HEK293T (cell line): ENCODE measurements at regions not wholly inside any gene's neighbourhood (a gene's known extent, or its start where the extent isn't known, plus 50 kb on each side); places are given as distances from the start of the nearest gene placed in this dataset.

Experiments
- ARNT ChIP-seq: fragments of 450-650 bp; IDR thresholded peaks from 2 replicates; pipeline ENCODE4 v1.6.1; 2017; ENCODE audit warnings: mild to moderate bottlenecking
- BHLHE40 ChIP-seq: fragments of 450-650 bp; IDR thresholded peaks from 2 replicates; pipeline ENCODE4 v1.6.1; 2016; ENCODE audit warnings: mild to moderate bottlenecking, moderate library complexity, borderline replicate concordance
- CTBP1 ChIP-seq: fragments of 450-650 bp; IDR thresholded peaks from 2 replicates; pipeline ENCODE4 v1.6.1; 2016; ENCODE audit warnings: borderline replicate concordance
- ELF4 ChIP-seq: fragments of 450-650 bp; IDR thresholded peaks from 2 replicates; pipeline ENCODE4 v1.6.1; 2017; ENCODE audit warnings: antibody characterized with exemption
- FOXK2 ChIP-seq: fragments of 450-650 bp; IDR thresholded peaks from 2 replicates; pipeline ENCODE4 v1.6.1; 2016; ENCODE audit warnings: mild to moderate bottlenecking
- FOXM1 ChIP-seq: fragments of 450-650 bp; IDR thresholded peaks from 2 replicates; pipeline ENCODE4 v1.6.1; 2017; ENCODE audit warnings: mild to moderate bottlenecking, borderline replicate concordance
- HDGF ChIP-seq: fragments of 450-650 bp; IDR thresholded peaks from 2 replicates; pipeline ENCODE4 v1.6.1; 2017; ENCODE audit warnings: antibody characterized with exemption, borderline replicate concordance
- L3MBTL2 ChIP-seq: fragments of 450-650 bp; conservative IDR thresholded peaks from 2 replicates; pipeline ENCODE4 v1.6.1; 2016; ENCODE audit warnings: mild to moderate bottlenecking
- SP1 ChIP-seq: fragments of 450-650 bp; IDR thresholded peaks from 2 replicates; pipeline ENCODE4 v1.6.1; 2017
- SUZ12 ChIP-seq: fragments of 450-650 bp; IDR thresholded peaks from 2 replicates; pipeline ENCODE4 v1.6.1; 2016; ENCODE audit warnings: mild to moderate bottlenecking
- TARDBP ChIP-seq: fragments of 450-650 bp; IDR thresholded peaks from 2 replicates; pipeline ENCODE4 v1.6.1; 2016
- ZNF384 ChIP-seq: fragments of 450-650 bp; IDR thresholded peaks from 2 replicates; pipeline ENCODE4 v1.6.1; 2016
- TF ChIP-seq, protein P1 (sequence below): fragments of 450-650 bp; IDR thresholded peaks from 2 replicates; pipeline ENCODE4 v1.6.1; 2016

DNA sequence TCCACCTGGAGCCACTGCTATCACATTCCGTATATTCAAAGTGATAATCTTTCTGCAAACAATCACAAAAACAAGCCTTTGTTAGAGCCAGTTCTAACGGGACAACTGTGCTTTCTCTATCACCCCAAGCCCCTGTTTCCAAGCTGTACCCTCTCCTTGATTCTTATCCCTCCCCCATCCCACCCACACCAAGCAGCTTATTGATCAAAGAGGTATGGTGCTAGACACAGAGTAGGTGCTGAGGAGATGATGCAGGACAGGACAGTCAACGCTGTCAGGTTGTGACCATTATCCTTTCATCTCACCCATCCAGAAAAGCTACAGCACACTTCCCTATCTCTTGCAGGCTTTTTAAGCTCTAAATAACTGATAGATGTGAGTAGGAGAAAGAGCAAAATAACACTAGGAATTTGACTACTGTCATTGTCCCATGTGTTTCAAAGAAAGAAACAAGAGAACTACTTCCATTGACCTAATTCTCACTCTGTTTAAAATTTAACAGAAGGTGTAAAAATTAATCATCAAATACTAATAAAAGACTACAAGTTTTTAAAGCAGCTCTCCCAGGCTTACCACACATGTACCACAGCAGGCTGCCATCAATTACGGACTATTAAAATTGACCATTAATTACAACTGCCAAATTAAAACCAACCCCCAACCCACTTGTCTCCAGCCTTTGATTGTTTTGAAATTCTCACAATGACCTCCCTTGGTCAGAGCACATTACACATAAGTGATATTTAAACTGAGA, 94.3 kb downstream of the ELAPOR2 start:
- TF ChIP-seq BHLHE40 (no peak), FOXM1 (no peak), SP1 (no peak), CTBP1 (no peak), ELF4 (no peak), FOXK2 (no peak), SUZ12 (no peak), L3MBTL2 (no peak), ZNF384 (no peak), ARNT (no peak), TARDBP (no peak), HDGF (no peak)
- TF ChIP-seq, protein P1, sequence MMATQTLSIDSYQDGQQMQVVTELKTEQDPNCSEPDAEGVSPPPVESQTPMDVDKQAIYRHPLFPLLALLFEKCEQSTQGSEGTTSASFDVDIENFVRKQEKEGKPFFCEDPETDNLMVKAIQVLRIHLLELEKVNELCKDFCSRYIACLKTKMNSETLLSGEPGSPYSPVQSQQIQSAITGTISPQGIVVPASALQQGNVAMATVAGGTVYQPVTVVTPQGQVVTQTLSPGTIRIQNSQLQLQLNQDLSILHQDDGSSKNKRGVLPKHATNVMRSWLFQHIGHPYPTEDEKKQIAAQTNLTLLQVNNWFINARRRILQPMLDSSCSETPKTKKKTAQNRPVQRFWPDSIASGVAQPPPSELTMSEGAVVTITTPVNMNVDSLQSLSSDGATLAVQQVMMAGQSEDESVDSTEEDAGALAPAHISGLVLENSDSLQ: no peak
